Stimulated activated CD4-positive, alpha-beta T cell treated with anti-CD3 and anti-CD28 coated beads, TNF-alpha, amount 100 ng/mL, for 1 hour (primary cell): ENCODE measurements at regions not wholly inside any gene's neighbourhood (a gene's known extent, or its start where the extent isn't known, plus 50 kb on each side); places are given as distances from the start of the nearest gene placed in this dataset.

Source experiments
- DNase-seq, 3 donors: peaks; one replicate each; pipeline ENCODE4 v3.0.0-alpha.2; 2020; ENCODE audit warnings: low read depth in 3 of 3, low spot score in 1 of 3

DNA sequence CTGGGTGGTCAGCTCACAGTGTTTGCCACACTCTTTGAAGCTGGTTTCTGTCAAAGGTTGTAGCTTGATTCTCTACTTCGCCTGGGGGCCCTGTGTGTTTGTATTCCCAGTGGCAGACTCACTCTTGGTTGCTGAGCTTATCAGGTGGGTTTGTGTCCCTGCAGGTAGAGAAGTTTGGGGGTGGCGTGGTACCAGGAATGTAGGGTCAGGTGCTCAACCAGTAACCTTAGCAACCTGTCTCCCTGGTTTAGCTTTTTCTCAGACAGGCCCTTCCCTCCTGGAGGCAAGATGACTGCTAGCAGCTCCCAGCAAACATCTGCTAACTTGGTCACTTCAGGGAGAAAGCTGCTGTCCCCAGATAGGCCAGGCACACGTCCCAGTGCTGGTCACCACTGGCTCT is 352.2 kb downstream of the AACS start:
- no peak for DNase-seq

DNA sequence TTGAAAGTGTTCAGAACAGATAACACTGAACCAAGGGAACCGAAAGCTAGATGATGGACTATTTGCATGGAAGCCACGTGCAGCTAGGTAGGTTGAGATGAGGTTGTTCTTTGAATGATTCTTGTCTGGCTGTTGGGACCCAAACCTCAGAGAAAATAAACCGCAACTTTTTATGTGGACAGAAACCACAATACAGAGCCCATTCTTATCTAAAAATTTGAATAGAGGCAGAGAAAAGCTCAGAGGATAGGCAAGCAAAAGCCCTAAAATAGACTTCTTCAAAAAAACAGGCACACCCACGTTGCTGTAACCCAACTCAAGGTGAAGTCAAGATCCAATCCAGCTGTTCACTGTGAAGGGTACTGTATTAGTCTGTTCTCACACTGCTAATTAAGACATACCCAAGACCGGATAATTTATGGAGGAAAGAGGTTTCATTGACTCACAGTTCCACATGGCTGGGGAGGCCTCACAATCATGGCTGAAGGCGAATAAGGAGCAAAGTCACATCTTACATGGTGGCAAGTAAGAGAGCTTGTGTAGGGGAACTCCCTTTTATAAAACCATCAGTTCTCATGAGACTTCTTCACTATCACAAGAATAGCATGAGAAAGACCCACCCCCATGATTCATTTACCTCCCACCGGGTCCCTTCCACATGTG is 353.8 kb downstream of the AACS start:
- DNase-seq = no peak

DNA sequence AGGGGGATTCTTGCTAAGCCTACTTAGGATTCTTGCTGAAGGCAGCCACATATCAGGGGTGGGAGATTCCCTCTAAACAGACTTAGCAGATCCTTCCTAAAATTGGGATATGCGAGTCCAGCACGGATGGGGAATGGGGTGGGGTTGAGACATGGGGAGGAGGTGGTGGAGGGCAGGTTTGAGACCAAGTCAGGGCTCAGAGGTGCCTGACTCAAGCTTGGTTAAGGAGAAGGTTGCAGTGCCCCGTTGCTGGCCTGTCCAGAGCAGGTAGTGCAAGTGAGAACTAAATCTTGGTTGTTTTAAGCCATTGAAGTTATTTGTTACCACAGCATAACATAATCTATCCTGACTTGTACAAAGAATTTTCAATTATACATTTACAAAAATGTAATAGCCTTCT is 359.7 kb downstream of the AACS start:
- no peak for DNase-seq

DNA sequence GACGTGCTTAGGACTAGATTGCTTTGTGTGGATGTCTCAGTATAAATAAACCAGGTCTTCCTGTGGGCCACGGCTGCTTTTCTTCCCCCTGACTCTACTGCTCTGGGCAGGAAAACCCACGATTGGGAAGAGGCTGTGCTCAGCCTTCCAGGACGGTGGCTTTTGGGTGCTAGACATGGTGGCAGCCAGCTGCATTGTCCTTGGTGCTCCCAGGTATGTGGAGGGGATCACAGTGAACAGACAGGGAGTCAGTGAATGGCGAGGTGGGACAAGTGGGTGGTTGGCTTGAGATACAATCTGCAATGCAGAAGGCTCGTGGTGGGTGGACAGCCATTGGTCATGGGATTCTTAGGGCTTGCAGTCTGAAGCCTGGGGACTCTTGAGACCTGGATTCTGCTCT is 366.3 kb downstream of the AACS start:
- no peak for DNase-seq

DNA sequence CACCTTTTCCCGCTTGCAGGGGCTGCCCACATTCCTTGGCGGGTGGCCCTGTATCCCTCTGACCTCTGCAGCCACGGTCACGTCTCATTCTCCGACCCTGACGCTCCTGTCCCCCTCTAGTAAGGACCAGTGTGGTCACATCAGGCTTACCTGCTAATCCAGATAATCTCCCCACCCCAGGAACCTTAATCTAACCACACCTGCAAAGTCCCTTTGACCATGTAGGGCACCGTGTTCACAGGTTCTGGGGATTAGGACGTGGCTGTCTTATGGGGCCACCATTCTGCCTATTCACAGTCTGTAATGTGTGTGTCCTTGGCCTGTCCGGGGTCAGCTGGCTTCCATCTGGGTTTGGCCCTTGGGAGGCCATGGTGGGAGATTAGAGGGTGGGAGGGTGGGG is 368.9 kb downstream of the AACS start:
- DNase-seq = no peak

DNA sequence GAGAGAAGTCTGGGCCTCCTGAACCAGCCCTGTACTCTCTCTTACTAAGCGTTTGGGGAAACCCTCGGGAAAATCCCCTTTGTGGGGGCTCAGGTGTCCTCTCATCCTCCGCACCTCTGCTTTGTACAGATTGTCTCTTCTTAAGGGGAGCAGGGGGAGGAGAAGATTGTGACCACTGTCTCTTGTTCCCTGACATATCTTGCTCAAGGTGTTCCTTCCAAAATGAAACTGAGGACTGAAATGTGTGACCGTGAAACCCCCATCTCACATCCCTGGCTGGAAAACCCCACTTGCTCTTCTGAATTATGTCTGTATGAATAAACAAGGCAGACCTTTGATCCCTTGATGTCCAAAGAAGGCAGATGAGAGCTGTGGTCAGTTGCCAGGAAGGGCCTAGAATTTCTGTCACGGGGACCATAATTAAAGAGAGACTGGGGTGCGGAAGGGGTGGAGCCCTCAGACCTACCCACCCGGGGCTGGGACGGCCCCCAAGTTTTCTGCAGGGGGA is 369.8 kb downstream of the AACS start:
- no peak for DNase-seq

DNA sequence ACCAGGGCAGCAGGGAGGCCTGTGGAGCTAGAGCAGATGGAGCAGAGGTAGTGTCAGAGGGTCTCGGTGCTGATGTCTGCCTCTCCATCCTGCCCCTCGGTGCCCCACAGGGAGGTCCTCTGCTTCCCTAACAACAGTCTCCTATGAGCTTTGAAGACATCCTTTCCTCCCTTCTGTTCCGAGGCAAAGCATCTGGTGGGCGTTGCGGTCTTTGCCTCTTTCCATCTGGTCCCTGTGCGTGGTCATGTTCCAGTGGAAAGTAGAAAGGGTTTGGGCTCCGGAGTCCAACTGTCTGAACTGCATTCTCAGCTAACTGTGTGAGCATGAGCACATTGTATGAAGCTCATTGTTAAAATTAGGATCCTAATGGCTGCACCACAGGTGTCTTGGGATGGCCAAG is 370.6 kb downstream of the AACS start:
- DNase-seq = no peak

DNA sequence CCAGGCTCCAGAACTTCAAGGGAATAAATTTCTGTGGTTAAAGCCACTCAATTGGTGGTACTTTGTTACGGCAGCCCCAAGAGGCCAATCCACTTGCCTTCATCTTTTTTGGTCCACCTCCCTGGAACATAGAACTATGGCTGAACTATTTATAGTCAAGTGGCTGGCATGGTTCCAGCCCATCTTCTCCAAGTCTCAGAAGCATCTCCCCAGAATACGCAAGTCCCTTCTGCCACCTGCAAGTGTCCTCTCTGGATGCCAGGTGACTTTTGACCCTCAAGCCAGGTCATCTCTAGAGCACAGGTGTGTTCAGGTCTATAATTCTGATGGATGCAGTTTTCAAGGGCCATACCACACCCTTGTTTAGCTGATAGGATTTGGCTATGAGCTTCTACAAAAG is 371.5 kb downstream of the AACS start:
- DNase-seq = no peak

DNA sequence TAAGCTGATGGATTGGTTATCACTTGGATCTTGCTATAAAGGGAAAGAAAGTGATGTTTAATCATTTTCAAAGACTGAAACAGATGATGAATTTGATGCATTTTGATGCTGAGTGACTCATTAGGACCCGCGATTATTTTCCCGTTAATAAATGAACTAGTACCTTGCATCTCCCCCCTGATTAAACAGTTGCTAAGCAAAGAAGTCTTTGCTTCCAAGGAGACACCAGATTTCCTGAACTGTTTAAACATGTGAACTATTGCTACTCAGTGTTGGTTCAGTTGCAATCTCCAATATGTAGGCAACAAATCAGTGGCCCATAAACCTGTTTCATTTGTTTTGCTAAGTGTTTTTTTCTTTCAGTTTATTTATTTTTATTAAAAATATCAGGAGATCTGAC is 375.2 kb downstream of the AACS start:
- no peak for DNase-seq

DNA sequence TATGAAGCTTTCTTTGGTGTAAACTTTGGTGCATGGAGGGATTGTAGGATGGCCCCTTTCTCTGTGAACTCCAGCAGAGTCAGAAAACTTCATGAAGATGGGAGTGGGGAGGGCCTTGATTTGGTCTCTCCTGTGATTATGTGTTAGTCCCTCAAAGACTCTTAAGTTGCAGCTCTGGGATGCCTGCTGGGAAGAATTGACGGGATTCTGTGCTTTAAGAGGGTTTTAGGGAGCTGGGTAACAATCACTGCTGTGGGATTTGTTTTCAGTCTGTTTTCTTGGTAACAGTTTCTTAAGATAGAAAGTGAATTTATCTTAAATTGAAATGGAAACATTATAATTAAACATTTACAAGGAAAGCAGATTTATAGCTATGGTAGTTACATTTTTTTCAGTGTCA is 378.1 kb downstream of the AACS start:
- no peak for DNase-seq

DNA sequence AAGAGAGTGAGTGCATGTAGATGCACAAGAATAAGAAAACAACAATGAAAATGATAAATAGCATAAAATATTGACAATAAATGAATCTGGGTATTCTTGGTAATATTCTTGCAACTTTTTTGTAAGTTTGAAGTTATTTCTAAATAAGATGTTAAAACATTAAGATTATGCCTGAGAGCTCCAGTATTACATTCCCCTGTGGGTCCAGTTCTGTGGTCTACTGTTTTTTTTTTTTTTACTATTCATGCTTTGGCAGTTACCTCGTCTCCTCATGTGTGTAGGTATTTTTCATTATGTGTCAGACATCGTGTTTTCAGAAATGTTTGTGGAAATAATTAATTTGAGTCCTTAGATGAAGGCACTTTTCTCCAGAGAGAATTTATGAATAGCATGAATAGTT is 386.2 kb downstream of the AACS start:
- no peak for DNase-seq

DNA sequence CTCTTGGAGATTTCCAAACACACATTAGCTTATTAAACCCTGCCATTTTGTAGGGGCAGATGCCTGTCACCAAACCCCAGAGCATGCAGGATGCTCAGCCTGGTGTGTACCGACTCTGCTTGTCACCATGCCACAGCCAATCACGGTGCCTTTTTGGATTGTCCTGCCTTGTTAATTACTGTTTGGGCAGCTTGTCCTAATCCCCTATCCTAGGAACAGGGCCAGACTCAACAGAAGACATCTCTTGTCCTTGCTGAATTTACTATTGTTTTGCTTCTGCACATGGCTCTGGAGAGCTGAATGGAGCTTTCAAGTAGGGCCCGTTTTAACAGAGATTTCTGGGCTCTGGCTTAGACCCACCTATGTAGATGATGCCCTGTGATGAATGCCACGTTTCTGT is 388.5 kb downstream of the AACS start:
- DNase-seq = no peak

DNA sequence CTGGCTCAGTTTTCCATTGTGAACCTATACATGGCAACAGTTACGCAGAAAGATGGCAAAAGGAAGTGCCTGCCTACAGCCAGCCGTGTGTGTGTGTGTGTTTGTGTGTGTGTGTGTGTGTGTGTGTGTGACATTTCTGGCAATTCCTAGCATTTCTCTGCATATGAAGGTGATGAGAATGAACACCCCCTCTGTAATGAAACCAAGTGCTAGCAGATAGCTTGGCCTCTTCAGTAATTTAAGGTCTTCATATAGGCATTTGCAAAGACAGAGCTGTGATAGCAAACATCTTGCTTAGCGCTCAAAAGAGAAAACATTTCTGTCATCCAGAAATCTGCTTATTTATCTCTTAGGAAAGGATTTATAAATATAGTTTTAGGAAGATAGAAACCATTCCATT is 389.1 kb downstream of the AACS start:
- no peak for DNase-seq

DNA sequence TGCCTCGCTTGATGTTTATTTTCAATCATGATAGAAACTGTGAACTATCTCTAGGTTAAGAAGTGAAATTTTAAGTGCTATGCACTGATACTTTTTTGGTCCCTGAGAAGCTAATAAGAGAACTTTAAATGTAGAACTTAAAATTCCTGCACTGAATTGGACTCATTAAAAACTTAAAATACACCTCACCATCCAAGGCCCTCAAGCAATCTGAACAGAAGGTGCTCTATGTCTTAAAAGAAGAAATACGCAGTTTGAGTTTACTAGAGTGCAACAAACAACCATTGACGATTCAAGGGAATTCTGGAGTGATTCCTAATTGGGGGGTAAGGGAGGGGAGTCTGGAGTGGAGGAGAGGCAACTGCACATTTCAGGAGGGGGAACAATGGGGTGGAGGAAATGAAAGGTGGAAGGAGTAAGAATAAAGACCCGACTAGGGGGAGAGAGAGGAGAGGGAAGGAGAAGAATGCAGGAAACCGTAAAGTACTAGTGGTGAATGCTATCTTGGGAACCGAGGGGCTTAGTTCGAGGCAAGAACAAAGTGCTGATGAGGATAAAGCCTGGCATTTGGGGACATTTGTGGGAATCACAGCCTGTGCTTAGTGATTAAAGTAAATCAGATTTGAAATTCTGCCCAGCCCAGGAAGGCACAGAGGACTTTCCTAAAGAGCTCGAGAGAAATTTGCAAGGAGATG is 389.7 kb downstream of the AACS start:
- DNase-seq = no peak

DNA sequence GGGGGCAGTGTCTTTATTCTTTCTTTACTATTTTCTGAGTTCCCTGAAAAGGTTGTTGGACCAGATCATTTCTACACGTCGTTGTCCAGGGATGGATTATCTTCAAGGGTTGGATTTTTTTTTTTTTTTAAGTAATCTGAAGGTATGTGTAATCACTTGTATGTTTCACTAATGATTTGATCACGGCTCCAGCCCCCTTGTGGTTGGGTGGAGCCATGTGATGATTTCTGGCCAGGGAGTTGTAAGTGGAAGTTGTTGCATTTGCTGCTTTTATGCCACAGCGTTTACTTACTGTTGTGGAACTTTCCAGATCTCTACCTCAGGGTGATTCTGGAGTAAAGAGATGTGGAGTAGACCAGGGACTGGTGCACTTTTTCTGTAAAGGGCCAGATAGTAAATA is 390.3 kb downstream of the AACS start:
- no peak for DNase-seq

DNA sequence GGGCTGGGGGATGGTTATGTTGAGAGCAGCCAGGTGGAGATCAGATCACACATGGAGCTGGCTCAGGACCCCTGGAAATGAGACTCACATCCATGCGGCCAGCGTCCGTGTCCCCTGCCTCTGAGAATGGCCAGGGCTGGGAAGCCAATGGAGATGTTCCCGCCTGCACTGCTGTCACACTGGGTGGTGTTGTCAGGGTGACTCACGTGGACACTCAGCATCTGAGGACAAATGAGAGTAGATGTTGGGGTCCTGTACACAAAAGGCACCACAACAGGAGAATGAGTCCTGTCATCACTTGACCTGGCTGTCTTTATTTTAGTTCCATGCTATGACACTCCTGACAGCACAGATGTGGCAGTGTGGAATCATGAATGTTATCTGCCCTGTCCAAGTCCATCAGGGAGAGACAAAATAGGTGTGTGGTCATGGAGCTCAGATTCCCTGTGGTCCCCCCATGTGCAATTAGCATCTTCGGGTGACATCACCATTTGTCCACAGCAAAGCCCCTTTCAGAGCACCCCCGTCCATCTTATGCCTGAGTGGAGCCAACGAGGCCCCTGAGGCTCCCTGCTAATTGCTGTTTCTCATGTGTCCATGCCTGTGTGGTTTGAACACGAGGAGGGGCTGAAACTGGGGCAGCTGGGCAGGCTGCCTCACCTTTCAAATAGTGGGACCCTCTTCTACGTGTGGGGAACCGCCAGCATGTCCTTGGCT is 393.5 kb downstream of the AACS start:
- DNase-seq = no peak

DNA sequence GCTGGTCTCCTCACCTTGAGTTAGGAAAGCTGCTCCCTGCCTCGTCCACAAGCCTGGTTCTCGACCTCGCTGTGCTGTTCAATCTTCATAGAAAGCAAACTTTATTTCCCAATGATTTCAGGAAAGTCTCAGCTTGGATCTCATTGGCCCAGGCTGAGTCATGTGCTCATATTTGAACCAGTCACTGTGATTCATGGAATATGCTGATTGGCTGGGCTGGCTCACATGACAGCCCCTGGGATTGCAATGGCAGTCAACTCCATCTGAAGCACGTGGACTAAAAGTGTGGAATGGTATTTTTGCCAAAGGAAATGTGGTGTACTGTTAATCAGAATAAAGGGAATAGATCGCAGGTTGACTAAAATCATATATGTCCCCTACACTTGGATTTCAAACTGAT is 396.6 kb downstream of the AACS start:
- DNase-seq = no peak

DNA sequence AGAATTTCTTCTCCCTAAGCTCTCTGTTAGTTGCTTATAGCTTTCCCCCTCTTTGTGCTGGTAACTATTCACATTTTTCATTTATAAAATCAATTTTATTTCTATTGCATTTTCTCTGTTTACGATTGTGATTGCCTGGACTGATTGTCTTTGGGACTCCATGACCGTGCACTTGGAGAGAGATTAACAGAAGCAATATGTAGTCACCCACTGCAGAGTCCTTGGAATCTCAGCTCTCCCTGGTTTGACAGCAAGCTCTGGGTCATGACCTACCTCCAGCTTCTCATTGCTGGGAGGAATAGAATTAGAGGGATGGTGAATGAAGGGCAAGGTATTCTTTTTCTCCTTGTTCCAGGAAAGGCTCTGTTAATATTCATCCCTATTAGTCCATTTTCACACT is 398.2 kb downstream of the AACS start:
- no peak for DNase-seq

DNA sequence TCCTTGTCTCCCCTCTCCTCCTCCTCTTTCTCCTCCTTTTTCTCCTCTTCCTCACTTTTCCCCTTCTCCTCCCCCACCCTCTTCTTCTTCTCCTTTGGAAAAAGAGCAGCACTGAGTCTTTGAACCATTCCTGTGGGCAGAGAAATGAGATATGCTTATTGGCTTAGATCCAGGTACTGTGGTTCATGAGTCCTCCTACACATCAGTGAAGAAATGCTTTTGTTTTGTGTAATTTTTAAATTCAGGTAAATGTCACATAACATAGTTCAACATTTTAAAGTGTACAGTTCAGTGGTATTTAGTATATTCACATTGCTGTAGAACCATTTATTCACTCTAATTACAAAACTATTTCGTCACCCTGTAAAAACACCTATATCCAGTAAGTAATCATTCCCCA is 402.1 kb downstream of the AACS start:
- DNase-seq = no peak

DNA sequence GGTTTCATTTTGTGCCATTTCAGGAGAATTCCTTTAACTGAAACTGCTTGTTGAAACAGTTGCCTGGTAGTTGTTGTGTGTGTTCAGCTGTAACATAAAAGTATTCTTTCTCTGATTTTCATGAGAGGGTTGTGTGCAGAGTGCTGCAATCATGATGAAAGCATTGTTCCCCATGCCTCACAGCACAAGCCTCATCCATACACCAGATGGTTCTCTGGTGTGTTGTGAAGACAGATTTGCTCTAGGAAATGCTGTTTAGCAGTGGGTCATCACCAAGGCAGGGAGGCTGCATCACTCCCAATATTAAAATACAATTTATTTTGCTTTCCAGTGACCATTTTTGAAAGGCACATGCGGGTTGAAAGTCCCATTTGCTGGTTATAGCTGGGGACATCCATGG is 404.4 kb downstream of the AACS start:
- no peak for DNase-seq

DNA sequence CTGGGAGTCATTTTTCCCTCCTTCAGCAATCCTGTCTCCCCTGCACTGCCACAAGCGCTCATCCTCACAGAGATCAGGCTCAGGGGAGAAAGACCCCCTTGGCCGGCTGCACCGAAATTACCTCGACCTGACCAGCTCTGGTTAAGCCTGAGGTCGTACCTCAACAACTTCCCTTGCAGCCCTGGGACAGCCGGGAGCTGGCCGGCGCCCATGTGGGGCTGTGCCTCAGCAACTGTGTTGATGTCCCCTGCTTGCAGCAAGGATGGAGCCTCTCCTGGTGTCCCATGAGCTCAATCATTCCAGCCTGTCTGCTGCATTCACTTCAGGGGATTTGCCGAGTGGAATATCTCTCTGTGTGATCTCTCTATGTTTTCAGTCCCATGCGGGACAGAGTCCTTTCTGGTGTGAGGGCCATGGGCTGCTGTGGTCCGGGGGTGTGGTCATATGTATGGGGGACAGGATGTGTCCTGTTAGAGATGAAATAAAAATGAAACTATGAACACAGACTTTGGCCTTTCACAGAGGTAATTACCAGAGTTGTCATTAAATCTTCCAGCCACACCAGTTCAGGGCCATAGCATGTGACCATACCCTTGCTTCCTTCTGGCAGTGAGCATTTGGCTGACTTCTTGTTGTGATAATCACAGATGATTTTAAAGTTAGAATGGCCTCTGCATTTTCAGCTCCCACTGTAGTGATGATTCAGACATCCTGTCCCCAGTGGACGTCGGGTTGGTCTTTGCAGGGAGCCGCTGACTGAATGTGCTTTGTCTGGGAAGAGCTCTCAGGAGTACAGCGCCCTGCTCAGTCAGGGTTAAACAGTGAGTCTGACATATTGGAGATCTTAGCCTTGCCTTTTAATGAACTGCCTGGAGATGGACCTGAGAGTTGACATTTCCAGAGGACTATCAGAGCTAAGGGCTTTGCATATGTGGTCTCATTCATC is 405.9 kb downstream of the AACS start:
- DNase-seq = no peak
